ENCODE measurements at regions not wholly inside any gene's neighbourhood (a gene's known extent, or its start where the extent isn't known, plus 50 kb on each side); places are given as distances from the start of the nearest gene placed in this dataset.

- no peak for FAIRE-seq
- ChIA-PET POLR2A (no interaction called here), CTCF (ENCODE audit: low intra/inter-chr PET ratio) (no interaction called here)
- H2AFZ ChIP-seq (ENCODE audit: low read depth, low read length): no peak overlapping the region
- no peaks in the 10 kb centered on the region for H3K27me3 ChIP-seq (ENCODE audit: control insufficient read depth in 2 of 2, insufficient read depth in 2 of 2, low read length in 2 of 2)
- no peaks in the 10 kb centered on the region for H3K9me1 ChIP-seq (ENCODE audit: control insufficient read depth, insufficient read depth, low read length)
- intact Hi-C loops (cut with micrococcal nuclease): no loop called here
- no peak overlapping the region for H3K9ac ChIP-seq (ENCODE audit: insufficient read depth in 1 of 2, low read depth in 2 of 2, low read length in 2 of 2)
- no peaks in the 10 kb centered on the region for H3K36me3 ChIP-seq (ENCODE audit: control insufficient read depth, insufficient read depth, low read length)
- H3K4me1 ChIP-seq (replicated peaks in 1 of 2; ENCODE audit: control insufficient read depth in 2 of 2, insufficient read depth in 2 of 2, low read length in 2 of 2): no peaks in the 10 kb centered on the region
- H3K4me2 ChIP-seq (ENCODE audit: insufficient read depth, low read length): no peak overlapping the region
- in situ Hi-C loops (cut with MboI): no loop called here
- WGBS (ENCODE audit: insufficient coverage, low coverage, missing lambda C conversion rate): 0% methylated on average over 3 of the region's 3 CpGs
- DNase-seq (ENCODE audit: extremely low read depth in 1 of 4, low spot score in 3 of 4): no peak
- H3K27ac ChIP-seq (ENCODE audit: extremely low read depth, low read depth, low read length): no peak overlapping the region
- no peak for ATAC-seq
- no peaks in the 10 kb centered on the region for H4K20me1 ChIP-seq (replicated peaks; ENCODE audit: control insufficient read depth, insufficient read depth, low read length)
- no TSS peak for BruUV-seq (replicated peaks)
- no peaks in the 10 kb centered on the region for H3K9me3 ChIP-seq (replicated peaks; ENCODE audit: control insufficient read depth, insufficient read depth, low read depth, low read length)
- no peak overlapping the region for H3K4me3 ChIP-seq
- H3K79me2 ChIP-seq (ENCODE audit: control insufficient read depth, insufficient read depth, low read length): no peaks in the 10 kb centered on the region
- no peak for TF ChIP-seq CXXC5 (CRISPR knock-in tag; IDR thresholded peaks at IDR 0.05)
- TF ChIP-seq NONO (IDR thresholded peaks at IDR 0.05; ENCODE audit: low read depth in 2 of 2, low read length in 1 of 2): no peak
- no peak for TF ChIP-seq EWSR1 (IDR thresholded peaks at IDR 0.05; ENCODE audit: borderline replicate concordance, low read depth, partially characterized antibody)
- no peak for TF ChIP-seq DACH1 (IDR thresholded peaks at IDR 0.05; ENCODE audit: partially characterized antibody)
- TF ChIP-seq ZNF780A (CRISPR knock-in tag; IDR thresholded peaks at IDR 0.05): no peak
- TF ChIP-seq HDAC8 (tag; IDR thresholded peaks at IDR 0.05): no peak
- no peak for TF ChIP-seq CREB3 (tag; conservative IDR thresholded peaks at IDR 0.05; ENCODE audit: low read depth)
- TF ChIP-seq ZNF696 (CRISPR knock-in tag; conservative IDR thresholded peaks at IDR 0.05): no peak
- TF ChIP-seq CUX1 (CRISPR knock-in tag; IDR thresholded peaks at IDR 0.05): no peak
- no peak for TF ChIP-seq ZNF121 (CRISPR knock-in tag; conservative IDR thresholded peaks at IDR 0.05)
- no peak for TF ChIP-seq ZNF232 (CRISPR knock-in tag; IDR thresholded peaks at IDR 0.05)
- no peak for TF ChIP-seq CHD1 (IDR thresholded peaks at IDR 0.05; ENCODE audit: low read length)
- TF ChIP-seq KAT2B (IDR thresholded peaks at IDR 0.05; ENCODE audit: low read depth, low read length): no peak
- TF ChIP-seq FUS (optimal IDR thresholded peaks at IDR 0.05; ENCODE audit: low read depth, low read length): no peak
- no peak for TF ChIP-seq WHSC1 (IDR thresholded peaks at IDR 0.05; ENCODE audit: low read length)
- TF ChIP-seq GATAD2A (IDR thresholded peaks at IDR 0.05): no peak
Measured at GRCh38 chr4:131251321-131251720, 1897.8 kb upstream of the PCDH10 start.
